BJ (cell line): ENCODE measurements at regions not wholly inside any gene's neighbourhood (a gene's known extent, or its start where the extent isn't known, plus 50 kb on each side); places are given as distances from the start of the nearest gene placed in this dataset.

Experiments used
- CTCF ChIA-PET: fragments of 350-600 bp; formaldehyde crosslinking; extraction: SDS; loops from one replicate; lab custom pipeline; 2021; ENCODE audit warnings: antibody characterized with exemption, inconsistent platforms; lab: Yijun Ruan, JAX
- POLR2A ChIA-PET: fragments of 300-600 bp; sonication (Branson Sonifier 250); formaldehyde crosslinking; extraction: SDS; loops from one replicate; lab custom pipeline; 2021; ENCODE audit warnings: antibody characterized with exemption; lab: Charles Lee
- DNase-seq: peaks from one replicate; pipeline ENCODE4 v3.0.0-alpha.2; 2011; ENCODE audit warnings: low read depth
- H3K27me3 ChIP-seq: 2 replicates; pipeline ENCODE4 v1.6.0; 2011; ENCODE audit warnings: low read length; ENCODE audit not compliant: control insufficient read depth, insufficient read depth
- H3K36me3 ChIP-seq: 2 replicates; pipeline ENCODE4 v1.5.1; 2011; ENCODE audit warnings: low read length; ENCODE audit not compliant: control insufficient read depth, insufficient read depth
- H3K4me3 ChIP-seq: 2 replicates; pipeline ENCODE4 v1.5.1; 2011; ENCODE audit warnings: low read depth, mild to moderate bottlenecking, control low read depth, low read length
- TF ChIP-seq, protein P1 (sequence below): IDR thresholded peaks from 2 replicates; pipeline ENCODE4 v1.5.1; 2011; ENCODE audit warnings: low read depth, mild to moderate bottlenecking, control low read depth, inconsistent platforms, low read length, moderate library complexity; ENCODE audit not compliant: insufficient read depth

DNA sequence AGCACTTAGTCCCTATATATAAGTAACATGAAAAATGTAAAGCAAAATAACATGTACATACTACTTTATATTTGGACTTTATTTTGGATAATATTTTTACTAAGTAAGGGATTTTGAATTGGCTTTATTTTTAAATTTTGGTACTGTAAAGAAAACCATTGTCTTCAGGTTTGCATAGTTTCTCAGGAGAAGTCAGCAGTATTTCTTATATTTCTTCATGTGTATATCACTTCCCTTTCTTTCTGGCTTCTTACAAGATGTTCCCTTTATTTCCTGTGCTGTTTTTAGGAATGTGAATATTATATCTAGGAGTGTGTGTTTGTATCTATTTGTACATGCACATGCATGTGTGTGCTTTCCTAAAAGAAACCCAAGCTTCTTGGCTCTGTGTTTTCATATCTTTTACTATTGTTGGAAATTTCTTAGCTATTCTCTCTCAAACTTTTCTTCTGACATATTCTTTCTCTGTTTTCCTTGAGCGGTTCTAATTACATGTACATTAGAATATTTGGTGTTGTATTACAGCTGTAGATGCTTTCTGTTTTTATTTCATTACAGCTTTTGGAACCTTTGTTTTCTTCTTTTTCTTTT is 1549.7 kb upstream of the ACVR2A start:
- DNase-seq, result no peak
- no peak overlapping the region for H3K4me3 ChIP-seq
- CTCF ChIA-PET, result no interaction called here

DNA sequence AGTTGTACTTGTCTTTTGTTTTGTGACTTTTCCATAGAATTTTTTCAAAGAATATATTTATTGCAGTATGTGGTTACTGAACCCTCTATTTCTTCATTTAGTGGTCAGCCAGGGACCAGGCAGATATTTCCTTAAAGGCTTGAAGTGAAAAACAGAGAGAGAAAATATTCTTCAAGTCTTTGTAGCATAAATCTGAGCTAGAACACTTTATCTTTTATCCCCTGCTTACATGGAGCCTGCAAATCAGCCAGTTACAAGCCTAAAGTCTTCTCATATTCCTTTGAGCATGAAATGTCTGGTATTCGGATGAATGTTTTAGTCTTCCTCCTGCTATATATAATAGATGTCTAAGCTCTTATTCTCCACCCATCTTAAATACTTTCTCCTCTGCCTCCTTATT is 1557.5 kb upstream of the ACVR2A start:
- CTCF ChIA-PET, result no interaction called here

More for the DNA sequence above, 1549.7 kb upstream of the ACVR2A start:
- TF ChIP-seq, protein P1, sequence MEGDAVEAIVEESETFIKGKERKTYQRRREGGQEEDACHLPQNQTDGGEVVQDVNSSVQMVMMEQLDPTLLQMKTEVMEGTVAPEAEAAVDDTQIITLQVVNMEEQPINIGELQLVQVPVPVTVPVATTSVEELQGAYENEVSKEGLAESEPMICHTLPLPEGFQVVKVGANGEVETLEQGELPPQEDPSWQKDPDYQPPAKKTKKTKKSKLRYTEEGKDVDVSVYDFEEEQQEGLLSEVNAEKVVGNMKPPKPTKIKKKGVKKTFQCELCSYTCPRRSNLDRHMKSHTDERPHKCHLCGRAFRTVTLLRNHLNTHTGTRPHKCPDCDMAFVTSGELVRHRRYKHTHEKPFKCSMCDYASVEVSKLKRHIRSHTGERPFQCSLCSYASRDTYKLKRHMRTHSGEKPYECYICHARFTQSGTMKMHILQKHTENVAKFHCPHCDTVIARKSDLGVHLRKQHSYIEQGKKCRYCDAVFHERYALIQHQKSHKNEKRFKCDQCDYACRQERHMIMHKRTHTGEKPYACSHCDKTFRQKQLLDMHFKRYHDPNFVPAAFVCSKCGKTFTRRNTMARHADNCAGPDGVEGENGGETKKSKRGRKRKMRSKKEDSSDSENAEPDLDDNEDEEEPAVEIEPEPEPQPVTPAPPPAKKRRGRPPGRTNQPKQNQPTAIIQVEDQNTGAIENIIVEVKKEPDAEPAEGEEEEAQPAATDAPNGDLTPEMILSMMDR, result no peak
- H3K27me3 ChIP-seq, result no peaks in the 10 kb centered on the region
- H3K36me3 ChIP-seq, result no peaks in the 10 kb centered on the region
- POLR2A ChIA-PET, result no interaction called here

DNA sequence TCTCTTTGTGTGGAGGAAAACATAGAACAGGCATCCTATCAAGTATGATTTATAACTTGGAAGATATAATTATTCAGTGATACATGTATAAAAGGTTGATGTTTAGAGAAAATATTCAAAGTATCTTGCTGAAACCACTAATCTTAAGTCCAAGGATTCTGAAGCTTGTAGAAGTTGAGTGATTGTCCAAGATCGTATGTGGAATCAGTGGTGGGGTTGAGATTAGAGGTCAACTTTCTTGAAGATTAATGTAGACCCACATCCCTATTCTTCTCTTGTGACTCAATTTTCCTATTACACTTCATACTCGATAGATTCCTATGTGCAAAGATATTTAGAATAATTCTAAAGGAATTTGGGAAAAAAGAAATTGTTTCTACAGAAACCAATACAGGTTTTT is 1565.9 kb upstream of the ACVR2A start:
- Histone ChIP-seq H3K36me3 (no peaks in the 10 kb centered on the region), H3K27me3 (no peaks in the 10 kb centered on the region), H3K4me3 (no peak overlapping the region)
- ChIA-PET POLR2A (no interaction called here), CTCF (interaction anchor here (0.6 kb wide), 1 partner anchor 1004 kb away, joined by 3 read pairs; no protein-coding TSS in a partner anchor)
- no peak for DNase-seq
- TF ChIP-seq, protein P1, result no peak

More for the DNA sequence above, 1557.5 kb upstream of the ACVR2A start:
- TF ChIP-seq, protein P1, result no peak
- Histone ChIP-seq H3K27me3 (no peaks in the 10 kb centered on the region), H3K4me3 (no peak overlapping the region), H3K36me3 (no peaks in the 10 kb centered on the region)
- POLR2A ChIA-PET, result no interaction called here
- no peak for DNase-seq

DNA sequence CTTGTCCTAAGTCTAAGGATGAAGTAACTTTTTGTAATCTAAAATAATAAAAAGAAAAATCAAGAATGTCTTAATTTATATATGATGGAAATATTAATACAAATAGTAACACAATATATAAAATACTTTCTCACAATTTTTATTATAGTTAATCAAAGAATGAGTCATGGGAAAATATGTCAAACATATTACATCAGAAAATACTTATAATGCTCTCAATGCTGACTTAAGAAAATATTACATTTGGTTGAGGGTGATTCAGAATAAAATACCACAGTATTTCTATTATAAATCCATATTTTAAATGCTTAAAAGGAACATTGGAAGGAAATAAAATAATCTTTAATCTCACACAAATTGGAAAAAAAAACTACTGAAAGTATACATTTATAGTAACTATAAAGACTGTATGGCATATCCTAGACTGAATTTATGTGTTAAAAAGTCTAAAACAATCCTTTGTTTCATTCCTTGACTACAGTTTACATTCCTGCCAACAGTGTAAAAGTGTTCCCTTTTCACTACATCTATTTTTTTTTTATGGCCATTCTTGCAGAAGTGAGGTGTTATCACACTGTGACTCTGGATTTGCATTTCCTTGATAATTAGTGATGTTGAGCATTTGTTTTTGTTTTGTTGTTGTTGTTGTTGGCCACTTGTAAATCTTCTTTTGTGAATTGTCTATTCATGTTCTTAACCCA is 1573.5 kb upstream of the ACVR2A start:
- CTCF ChIA-PET, result no interaction called here
- TF ChIP-seq, protein P1, result no peak

DNA sequence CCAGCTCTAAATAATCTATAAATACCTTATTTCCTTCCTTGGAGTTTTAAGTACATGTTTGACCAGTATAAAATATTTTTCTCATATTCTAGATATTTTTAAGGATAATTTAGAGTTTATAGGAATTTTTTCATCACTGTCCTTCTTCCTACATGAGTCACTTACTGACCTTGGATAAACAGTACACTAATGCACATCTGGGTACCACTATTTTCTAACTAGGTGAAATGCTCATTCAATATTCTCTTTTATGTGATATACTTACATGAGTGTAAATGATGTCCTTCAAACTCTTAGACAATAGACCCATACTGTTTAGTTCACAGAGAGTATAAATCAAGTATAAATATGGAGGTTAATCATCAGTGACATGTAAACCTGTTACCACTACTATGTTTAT is 1574.2 kb upstream of the ACVR2A start:
- H3K4me3 ChIP-seq, result no peak overlapping the region
- ChIA-PET CTCF (interaction anchor here (0.8 kb wide), 1 partner anchor 24 kb away, joined by 3 read pairs; no protein-coding TSS in a partner anchor), POLR2A (no interaction called here)
- no peaks in the 10 kb centered on the region for H3K27me3 ChIP-seq
- H3K36me3 ChIP-seq, result no peaks in the 10 kb centered on the region
- no peak for DNase-seq
- TF ChIP-seq, protein P1, result no peak

More for the DNA sequence above, 1573.5 kb upstream of the ACVR2A start:
- no peak overlapping the region for H3K4me3 ChIP-seq
- H3K27me3 ChIP-seq, result no peaks in the 10 kb centered on the region
- POLR2A ChIA-PET, result no interaction called here
- no peaks in the 10 kb centered on the region for H3K36me3 ChIP-seq
- DNase-seq, result no peak
